HG02973 (cell line): ENCODE measurements at regions not wholly inside any gene's neighbourhood (a gene's known extent, or its start where the extent isn't known, plus 50 kb on each side); places are given as distances from the start of the nearest gene placed in this dataset.

Experiments used
- ATAC-seq: cut with Tn5 transposase; IDR thresholded peaks from one replicate; pipeline ENCODE4 v1.9.1; 2021; ENCODE audit warnings: moderate library complexity; ENCODE audit not compliant: unreplicated experiment

DNA sequence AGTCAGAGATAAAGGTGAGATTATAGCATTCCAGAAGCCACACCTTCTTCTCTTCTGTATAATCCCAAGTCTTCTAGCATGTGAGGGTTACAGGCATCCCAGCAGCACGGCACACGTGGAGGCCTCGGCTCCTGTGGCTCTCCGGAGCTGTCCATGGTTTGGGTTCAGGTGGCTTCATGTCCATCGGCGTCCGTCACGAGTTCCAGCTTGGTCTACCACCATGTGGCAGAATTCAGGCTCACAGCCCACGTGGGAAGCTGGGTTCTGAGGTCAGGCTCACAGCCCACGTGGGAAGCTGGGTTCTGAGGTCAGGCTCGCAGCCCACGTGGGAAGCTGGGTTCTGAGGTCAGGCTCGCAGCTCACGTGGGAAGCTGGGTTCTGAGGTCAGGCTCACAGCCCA is 378.3 kb upstream of the SALL3 start:
- ATAC-seq, result no peak

DNA sequence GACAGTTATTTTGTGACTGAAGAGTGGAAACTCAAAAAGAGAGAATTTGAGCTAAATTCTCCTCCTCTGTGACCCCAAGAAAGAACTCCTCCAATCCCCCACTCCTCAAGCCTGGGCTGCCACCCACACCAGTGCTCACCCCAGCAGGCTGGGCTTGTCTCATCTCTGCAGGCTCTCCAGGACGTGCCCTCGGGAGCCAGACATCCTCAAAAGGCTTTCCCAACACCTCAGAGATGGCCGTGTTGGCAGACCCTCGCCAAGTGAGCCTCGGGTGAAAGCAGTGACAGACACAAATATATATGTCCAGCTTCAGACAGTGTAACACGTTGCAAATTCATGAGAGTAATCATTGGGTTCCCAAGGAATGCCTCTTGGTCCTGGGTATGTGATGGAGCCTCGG is 377.7 kb upstream of the SALL3 start:
- no peak for ATAC-seq

DNA sequence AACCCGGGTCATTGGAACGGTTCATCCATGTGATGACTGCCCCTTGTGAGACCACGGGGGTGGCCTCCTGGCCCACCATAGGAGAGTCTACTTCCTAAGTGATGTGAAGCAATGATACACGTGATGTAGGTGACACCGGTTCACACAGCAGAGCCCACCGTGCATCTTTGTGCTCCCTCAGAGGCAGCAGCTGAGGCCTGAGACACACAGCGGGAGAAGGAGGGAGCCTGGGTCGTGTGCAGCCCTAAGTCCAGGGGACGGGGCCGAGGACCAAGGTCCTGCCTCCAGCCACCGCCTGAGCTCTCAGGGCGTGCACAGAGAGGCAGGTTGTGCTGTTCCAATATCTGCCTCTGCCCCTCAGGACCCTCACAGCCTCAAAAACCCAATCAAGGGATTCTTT is 377.2 kb upstream of the SALL3 start:
- no peak for ATAC-seq

DNA sequence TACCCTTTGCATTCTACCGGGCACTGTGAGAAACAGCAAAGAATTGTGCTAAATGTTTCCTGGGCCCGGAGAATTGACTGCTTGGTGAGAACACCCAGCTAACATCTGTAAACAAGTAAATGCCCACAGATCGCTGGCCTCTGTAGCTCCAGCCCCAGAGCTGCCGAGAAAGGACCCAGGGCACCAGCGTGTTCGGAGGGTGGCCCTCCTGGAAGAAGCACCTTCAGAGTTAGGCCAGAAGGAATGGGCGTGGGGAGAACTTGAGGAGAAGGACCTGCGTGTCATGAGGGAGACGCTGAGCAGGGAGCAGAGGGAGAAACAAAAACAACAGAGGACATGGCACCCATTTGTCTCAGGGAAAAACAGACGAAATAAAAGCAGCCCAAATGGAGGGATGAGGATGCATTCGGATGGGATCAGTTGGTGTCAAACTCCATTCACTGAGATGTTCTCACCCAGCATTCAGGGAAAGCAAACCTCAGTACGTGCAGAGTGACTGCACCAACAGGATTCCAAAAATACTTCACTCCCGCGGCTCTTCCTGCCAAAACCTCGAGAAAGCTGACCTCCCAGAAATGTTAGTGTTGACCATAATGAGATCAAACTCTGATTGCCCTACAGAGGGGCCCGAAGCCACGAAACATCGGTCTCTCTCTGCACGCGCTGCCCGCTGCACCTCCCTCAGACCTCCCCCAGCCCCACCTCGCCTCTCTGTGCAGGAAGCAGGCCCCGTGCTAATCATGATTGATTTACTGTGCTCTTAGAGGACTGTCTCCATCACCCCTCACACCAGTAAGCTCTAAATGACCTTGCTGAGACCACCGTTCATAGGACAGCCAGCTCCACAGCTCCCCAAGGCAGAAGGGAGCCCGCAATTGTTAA is 376.3 kb upstream of the SALL3 start:
- ATAC-seq, result no peak

DNA sequence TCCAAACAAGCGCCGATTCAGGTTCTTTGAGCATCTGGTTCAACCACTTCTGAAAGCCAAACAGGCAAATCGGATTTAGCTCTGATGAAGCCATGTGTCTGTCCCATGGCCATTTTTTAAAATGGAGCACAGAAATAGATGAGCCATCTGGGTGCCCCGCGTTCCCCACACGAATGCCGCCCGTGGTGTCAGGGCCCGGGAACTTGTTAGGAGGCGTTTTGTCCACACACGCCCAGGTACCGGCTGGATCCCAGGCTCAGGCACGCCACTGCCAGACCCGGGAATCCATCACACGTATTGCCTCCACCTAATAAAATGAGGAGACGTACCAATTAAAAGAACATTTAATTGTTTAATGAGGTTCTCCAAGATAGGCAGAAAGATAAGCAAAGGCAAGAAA is 374.4 kb upstream of the SALL3 start:
- ATAC-seq, result no peak

DNA sequence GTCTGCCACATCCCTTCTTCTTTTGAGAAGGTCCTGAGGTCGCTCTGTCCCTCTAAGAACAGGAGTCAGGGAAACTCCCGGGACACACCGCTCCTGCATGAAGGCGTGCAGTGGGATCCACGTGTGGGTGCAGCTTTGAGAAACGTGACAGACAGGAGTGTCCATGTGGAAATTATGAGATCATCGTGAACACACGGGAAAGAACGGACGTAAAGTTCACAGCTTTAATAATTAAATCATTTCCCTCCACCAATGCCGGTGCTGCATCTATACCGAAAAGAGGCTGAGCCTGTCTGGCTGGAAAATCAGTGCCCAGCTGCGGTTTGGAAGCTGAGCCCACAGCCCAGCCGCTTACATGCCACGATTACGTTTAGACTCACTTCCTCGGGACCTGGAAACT is 372.4 kb upstream of the SALL3 start:
- no peak for ATAC-seq

DNA sequence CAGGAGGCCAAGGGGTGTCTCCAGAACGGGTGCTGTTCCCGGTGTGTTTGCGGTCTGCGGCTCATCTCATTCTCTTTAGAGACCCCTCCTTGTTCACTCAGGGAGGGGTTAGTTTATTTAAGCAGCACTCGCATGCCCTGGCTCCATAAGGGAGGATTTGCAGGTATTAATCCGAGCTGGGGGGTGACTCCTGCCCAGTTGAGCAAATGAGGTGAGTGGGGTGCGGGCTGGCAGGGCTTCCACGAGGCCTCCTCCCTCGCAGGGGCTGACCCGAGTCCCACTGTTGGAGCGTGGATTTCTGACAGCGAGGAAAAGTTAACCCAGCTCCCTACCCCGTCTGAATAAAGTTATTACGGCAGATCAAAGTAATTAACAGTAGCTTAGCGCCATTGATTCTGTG is 371.8 kb upstream of the SALL3 start:
- ATAC-seq, result no peak

DNA sequence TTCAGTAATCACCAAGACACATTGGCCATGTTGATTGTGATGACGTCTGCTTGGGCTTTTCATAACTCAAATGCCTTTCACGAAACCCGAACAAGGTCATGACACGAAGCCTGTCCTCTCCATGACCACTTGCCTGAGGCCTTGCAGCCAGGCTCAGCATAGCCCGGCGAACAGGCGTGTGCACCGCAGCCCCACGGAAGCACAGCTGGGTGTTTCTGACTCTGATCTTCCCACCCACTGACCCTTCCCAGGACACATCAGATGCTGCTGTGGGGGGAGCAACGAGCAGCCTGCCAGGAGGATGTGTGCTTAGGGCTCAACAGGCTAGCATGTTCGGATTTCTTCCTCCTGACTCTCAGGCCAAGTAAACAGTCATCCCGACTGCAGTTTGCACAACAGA is 369.4 kb upstream of the SALL3 start:
- ATAC-seq, result no peak

DNA sequence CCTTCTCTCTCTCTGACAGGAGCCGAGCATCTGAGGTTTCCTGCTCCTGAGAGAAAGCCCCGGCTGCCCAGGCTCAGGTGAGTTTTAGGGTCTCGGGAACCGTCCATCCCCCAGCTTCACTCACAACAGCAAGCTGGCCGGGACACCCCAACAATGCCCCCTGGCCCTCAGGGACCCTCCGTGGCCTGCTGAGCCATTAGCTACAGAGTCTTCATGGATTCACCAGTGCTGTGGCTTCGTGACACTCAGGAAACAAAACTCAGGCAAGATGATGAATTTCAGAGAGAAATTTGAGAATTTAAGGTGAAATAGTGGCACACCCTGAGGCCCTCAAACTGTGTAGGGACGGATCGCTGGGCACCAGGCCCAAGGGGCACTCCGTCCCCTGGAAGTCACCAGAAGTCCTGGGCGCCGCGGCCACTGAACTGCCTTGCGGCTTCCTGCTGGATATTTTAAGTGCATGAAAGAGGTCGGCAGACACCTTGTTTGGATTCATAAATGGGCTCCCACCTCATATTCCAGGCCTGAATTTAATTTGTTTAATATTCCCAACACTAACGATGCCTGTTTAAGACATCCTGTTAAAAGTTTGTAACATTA is 368.3 kb upstream of the SALL3 start:
- no peak for ATAC-seq

DNA sequence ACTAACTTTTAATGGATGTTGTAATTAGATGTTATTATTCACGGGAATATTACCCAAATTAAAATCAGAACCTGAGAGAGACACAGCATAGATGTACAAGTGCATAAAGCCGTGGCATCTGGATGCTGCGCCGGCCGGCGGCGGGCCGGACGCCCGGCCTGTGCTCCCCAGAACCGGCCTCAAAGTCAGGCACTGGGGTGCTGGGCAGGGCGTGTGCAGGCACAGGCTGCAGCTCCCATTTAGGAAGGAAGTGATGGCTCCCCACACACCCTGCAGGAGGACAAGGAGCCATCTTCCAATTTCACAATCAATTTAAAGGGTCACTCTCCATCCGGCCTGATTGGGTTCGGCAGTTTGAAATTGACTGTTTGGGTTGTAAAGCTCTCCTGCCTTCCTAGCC is 367.7 kb upstream of the SALL3 start:
- ATAC-seq, result no peak

DNA sequence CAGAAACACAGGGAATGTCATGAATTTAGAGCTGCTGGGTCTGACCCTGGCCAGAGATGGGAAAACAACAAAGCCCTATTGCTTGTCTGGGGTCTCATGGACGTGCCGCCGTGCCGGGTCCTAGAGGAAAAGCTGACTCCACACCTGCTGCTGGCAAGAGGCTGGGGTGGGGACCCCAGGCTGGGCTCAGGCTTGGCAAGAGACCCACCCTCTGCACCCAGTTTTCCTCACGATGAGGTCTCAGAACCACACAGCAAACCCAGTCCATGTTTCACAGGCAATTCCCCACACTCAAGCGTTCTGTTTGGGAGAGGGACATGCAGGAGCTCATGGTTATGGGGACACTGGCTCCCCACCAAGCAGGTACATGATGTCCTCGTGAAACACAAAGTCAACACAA is 367.3 kb upstream of the SALL3 start:
- ATAC-seq, result no peak

DNA sequence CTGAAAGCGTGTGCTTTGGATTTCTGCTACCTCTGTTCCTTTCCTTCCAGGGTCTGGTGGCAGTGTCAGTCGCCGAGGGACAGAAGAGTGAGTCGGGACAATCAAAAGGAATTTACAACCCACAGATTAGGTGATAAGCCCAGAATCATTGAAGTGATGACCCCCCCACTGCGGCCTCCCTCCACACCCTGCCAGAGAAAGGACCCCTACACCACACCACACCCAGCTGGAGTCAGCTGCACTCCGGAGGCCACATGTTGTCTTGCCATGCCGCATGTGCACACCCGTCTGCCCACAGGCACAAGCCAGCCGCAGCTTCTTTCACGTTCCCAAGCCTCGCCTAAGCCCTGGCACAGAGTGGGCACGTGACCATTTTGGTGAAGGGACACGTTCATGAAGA is 366.8 kb upstream of the SALL3 start:
- no peak for ATAC-seq

DNA sequence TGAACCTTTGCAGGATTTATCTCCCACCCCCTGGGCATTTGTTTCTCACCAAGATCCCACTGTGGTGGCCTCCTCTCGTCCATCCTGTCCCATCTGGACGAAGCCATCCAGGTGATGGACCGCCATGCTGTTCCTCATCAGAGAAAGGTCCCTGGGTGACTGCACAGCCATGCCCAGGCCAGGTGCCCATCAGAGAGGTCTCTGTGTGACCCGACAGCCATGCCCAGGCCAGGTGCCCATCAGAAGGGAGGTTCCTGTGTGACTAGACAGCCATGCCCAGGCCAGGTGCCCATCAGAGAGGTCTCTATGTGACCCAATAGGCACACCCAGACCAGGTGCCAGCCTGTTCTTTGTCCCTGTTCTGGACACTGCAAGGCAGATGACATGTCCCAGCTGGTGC is 360.9 kb upstream of the SALL3 start:
- ATAC-seq, result no peak

DNA sequence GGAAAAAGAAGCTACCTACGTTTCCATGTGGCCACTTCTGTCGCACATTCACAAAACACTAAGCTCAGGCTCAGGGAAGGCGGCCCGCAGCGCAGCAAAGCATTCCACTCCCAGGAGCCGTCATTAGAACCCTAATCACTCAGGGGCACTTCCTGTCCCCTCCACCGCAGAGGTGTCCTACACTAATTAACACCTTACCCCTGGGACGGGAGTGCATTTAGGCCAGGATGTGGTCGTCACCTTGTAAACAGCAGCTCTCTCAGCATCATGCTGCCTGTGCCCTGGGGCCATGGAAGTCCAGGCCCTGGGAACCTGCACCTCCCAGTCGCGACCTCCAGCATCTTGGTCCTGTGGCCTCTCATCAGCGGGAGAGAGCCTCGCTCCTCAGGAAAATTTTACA is 359.8 kb upstream of the SALL3 start:
- ATAC-seq, result no peak

DNA sequence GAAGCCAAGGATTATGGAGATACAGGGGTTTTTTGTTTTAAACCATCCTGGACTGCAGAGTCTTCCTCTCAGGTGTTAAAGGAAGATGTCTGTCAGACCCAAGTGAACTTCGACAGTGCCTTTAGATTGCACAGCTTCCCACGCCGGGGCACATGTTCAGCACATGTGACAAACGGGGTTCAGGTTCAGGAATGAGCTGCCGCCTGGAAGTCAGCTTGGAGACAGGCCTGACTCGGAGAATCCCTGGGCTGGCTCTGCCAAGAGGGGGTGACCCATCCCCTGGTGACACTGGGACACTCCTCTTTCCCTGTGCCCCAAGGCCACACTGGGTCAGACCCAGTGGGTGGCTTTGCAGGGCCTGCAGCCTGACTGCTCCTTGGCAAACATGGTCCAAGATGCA is 359.3 kb upstream of the SALL3 start:
- ATAC-seq, result no peak

DNA sequence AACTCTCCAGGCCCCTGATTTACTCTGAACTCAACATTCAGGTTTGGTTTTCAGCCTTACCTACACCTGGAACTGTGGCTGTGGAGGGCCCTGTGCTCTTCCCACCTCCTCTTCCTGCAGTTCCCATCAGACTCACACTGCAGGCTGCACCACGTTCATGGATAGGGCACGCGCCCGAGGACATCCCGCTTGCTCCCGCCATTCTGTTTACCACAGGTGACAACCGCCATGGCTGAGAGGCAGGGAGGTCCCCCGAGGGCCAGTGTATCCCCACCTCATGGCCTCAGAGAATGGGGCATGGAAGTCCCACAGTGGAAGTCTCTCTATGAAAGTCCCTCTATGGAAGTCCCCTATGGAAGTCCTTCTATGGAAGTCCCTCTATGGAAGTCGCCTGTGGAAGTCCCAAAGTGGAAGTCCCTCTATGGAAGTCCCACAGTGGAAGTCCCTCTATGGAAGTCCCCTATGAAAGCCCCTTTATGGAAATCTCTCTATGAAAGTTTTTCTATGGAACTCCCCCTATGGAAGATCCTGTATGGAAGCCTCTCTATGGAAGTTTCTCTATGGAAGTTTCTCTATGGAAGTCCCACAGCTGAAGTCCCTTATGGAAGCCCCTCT is 358.4 kb upstream of the SALL3 start:
- no peak for ATAC-seq

DNA sequence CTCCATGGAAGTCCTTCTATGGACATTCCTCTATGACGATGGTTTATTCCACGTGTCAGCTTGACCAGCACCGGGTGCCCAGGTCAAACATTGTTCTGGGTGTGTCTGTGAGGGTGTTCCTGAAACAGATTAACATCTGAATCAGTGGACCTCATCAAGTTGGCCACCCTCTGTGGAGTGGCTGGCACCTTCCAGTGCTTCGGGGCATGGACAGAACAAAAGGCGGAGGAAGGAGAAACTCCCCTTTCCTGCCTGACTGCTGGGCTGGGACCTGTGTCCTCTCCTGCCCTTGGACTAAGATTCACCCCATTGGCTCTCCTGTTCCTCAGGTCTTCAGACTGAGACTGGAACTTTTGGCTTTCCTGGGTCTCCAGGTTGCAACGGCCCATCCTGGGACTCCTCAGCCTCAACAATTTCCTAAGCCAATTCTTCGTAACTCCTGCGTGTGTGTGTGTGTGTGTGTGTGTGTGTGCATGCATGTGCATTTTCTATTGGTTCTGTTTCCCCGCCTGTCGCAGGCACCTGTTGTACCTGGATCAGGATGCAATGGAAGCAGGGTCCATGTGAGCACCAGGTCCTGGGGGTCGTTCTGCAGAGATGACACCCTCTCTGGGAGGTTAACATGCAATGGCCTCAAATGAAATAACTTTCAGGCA is 357.2 kb upstream of the SALL3 start:
- ATAC-seq, result no peak

DNA sequence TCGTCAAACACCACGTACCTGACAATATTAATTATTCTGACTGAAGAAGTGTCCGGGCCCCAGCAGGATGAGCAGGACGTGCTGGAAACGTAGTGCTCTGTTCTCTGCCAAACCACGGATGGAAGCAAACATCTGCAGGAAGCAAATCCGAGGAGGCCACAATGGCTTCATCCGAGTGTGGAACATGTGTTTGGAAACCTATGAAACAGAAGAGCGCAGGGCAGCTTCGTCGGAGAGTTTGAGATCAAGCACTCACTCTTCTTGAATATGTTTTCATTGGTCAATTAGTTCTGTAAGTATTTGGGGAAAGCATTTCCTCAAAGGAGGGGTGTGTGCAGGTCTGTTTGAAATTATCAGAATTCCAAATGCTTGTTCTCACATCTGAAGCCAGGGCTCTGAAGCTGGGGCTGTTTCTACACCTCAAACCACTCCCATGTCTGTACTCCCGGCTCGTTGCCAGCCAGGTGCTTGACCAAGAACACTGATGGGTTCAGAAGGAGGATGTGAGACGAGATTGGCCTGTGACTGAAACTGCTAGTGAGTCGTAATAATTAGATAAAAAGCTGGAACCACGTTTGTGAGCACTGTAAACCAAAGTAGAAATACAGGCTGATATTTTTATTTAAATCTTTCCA is 356.6 kb upstream of the SALL3 start:
- no peak for ATAC-seq

DNA sequence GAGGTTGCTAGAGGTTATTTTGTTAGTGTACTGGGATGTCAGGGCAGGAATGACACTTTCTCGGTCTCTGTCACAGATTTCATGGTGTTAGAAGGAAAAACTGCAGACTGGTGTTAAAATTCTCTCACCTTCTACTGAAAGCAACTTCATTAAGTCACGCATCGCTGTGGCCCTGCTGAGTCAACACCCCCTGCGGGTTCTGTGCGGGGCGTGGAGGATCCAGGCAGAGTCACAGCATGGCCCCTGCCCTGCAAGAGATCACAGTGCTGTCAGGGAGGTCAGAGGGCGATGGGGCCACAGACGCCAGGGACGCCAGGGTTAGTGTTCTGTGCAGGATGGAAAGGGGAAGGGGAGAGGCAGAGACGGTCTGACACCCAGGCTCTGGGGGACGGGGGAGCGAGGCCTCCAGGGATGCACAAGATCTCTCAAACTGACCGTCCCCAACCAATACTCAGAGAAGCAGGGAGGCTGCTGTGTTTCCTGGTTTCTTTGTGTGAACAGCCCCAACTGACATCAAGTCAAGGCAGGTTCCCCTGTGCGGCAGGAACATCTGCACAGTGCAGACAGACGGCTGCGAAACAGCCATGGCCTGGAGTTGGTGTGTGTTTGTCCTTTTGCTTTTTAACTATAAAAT is 354.9 kb upstream of the SALL3 start:
- ATAC-seq, result no peak

DNA sequence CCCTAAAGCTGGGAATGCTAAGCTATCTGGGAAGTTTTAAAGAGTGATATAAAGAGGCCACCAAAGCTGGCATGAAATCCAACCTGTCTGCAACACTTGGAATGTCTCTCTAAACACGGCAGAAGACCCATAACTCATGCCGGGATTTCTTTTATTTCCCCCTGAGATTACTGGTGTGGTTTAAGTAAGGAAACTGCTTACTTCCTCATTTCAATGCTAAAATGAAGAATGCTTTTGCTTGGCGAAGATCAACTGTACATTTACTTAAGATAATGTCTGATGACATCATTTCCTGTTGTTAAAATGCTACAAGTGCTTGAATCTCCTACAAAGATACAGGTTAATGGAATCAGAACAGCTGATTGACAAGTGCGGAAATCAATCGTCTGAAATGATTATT is 353.8 kb upstream of the SALL3 start:
- ATAC-seq, result no peak
